Muscle layer of duodenum (tissue), 2 donors: ENCODE measurements at regions not wholly inside any gene's neighbourhood (a gene's known extent, or its start where the extent isn't known, plus 50 kb on each side); places are given as distances from the start of the nearest gene placed in this dataset.

Experiments used
- H3K27ac ChIP-seq: one replicate; pipeline ENCODE4 v1.7.0; 2013; ENCODE audit warnings: mild to moderate bottlenecking, low read length
- H3K27me3 ChIP-seq: one replicate; pipeline ENCODE4 v1.7.0; 2013; ENCODE audit warnings: low read depth, mild to moderate bottlenecking, control low read depth, low read length
- H3K36me3 ChIP-seq, 2 donors: one replicate each; pipeline ENCODE4 v1.7.0; 2013; ENCODE audit warnings: low read length in 2 of 2, control low read depth in 1 of 2, mild to moderate bottlenecking in 1 of 2; ENCODE audit not compliant: insufficient read depth in 2 of 2, control insufficient read depth in 1 of 2
- H3K4me1 ChIP-seq, 2 donors: one replicate each; pipeline ENCODE4 v1.7.0; 2013; ENCODE audit warnings: low read length in 2 of 2, mild to moderate bottlenecking in 2 of 2, control low read depth in 1 of 2, moderate library complexity in 1 of 2; ENCODE audit not compliant: insufficient read depth in 2 of 2, control insufficient read depth in 1 of 2
- H3K4me3 ChIP-seq, 2 donors: one replicate each; pipeline ENCODE4 v1.7.0; 2013; ENCODE audit warnings: low read length in 2 of 2, low read depth in 1 of 2, mild to moderate bottlenecking in 1 of 2
- H3K9me3 ChIP-seq, 2 donors: one replicate each; pipeline ENCODE4 v1.7.0; 2013; ENCODE audit warnings: low read length in 2 of 2, control low read depth in 1 of 2, mild to moderate bottlenecking in 1 of 2; ENCODE audit not compliant: control insufficient read depth in 1 of 2
- donor health status: healthy.

DNA sequence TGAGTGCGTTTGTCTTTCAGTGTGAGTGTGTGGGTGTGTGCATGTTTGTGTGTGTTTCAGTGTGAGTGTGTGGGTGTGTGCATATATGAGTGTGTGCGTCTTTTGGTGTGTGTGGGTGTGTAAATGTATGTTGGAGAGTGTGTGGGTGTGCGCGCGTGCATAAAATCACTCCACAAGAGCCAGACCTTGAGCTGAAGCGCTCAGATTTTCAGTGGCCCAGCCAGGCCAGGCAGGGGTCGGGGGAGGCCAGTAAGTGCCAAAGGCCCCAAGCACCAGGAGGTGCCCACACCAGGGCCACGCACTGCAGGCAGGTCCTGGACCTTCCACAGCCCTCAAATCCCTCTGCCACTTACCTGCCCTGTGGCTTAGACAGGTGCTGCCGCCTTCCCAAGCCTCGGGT, 184.0 kb downstream of the SOX9 start:
- Histone ChIP-seq H3K27me3 (no peaks in the 10 kb centered on the region), H3K4me1 (no peaks in the 10 kb centered on the region), H3K9me3 (no peaks in the 10 kb centered on the region), H3K4me3 (no peak overlapping the region), H3K36me3 (no peaks in the 10 kb centered on the region), H3K27ac (no peak overlapping the region)

DNA sequence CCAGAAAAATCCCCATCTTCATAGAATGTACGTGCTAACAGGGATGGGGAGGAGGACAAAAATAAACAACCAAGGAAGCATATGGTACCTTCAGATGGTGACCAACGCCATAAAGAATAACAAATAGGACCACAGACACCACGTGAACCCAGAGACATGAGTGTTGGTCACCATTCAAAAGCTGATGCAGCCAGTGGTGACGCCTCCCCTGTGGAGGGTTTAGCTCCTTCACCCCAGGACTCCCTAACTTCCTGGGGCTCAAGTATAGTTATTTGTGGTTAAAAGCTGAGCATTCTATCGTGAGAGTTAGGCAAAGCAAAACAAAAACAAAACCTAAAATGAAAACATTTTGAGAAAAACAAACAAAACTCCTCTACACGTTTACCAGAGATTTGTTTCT, 184.7 kb downstream of the SOX9 start:
- H3K4me3 ChIP-seq = no peak overlapping the region
- H3K4me1 ChIP-seq = no peaks in the 10 kb centered on the region
- no peaks in the 10 kb centered on the region for H3K27me3 ChIP-seq
- H3K27ac ChIP-seq = no peak overlapping the region
- no peaks in the 10 kb centered on the region for H3K36me3 ChIP-seq
- H3K9me3 ChIP-seq = no peaks in the 10 kb centered on the region

DNA sequence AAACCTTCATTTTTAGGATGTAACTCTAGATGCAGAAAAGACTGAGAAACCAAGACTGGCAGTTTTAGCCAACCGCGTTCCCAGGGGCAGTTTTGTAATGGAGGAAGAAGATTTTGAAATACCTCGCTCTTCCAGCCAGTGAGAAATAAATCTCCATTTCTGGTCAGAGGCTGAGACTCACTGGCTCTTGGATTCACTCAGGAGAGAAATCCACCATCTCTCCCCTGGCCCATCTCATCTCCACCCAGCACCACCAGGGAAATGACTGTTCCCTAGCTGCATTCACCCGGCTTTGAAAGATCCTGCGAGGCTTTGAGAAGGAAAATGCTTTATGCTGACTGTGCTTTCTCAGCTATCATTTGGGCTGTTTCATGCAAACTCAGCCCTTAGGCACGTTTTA, 185.2 kb downstream of the SOX9 start:
- Histone ChIP-seq H3K27ac (no peak overlapping the region), H3K36me3 (no peaks in the 10 kb centered on the region), H3K9me3 (no peaks in the 10 kb centered on the region), H3K27me3 (no peaks in the 10 kb centered on the region), H3K4me3 (no peak overlapping the region), H3K4me1 (no peaks in the 10 kb centered on the region)

- no peak overlapping the region for H3K4me3 ChIP-seq
- H3K27me3 ChIP-seq = no peaks in the 10 kb centered on the region
- H3K9me3 ChIP-seq = no peaks in the 10 kb centered on the region
- H3K27ac ChIP-seq = no peak overlapping the region
- H3K36me3 ChIP-seq = no peaks in the 10 kb centered on the region
- no peaks in the 10 kb centered on the region for H3K4me1 ChIP-seq
These were observed 187.0 kb downstream of the SOX9 start for GRCh38 chr17:72307836-72308235.

DNA sequence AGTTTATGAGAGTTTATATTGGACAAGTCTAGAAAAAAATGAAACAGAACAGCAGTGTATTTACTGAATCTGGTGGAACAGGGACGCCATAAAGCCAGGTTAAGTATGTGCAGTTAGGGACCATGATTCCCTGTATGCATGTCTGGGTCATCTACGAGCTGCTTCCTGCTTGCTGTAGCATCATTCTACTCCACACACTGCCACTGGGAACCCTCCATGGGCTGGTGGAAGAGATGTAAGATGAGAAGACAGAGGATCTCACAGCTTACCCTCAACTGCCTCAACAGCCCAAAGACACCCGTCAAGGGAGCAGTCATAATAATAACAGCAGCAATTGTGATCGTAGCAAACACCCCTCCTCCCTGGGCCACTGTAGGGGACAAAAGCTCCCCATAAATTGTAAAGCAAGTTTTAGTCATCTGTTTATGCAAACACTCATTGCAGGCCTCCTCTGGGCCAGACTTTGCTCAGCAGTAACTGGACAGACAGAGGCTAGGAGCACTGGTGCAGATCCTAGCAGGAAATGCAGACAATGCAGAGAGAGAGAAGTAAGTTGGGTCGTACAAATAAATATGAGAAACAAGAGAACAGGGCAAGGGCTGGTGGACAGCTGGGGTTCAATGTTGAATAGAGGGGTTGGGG, 188.0 kb downstream of the SOX9 start:
- H3K9me3 ChIP-seq = no peaks in the 10 kb centered on the region
- no peaks in the 10 kb centered on the region for H3K36me3 ChIP-seq
- no peak overlapping the region for H3K27ac ChIP-seq
- no peaks in the 10 kb centered on the region for H3K27me3 ChIP-seq
- H3K4me3 ChIP-seq = no peak overlapping the region
- H3K4me1 ChIP-seq = no peaks in the 10 kb centered on the region

GRCh38 chr17:72311004-72311403, 190.2 kb downstream of the SOX9 start:
- no peaks in the 10 kb centered on the region for H3K9me3 ChIP-seq
- H3K4me3 ChIP-seq = no peak overlapping the region
- H3K36me3 ChIP-seq = no peaks in the 10 kb centered on the region
- H3K27ac ChIP-seq = no peak overlapping the region
- H3K4me1 ChIP-seq = no peaks in the 10 kb centered on the region
- H3K27me3 ChIP-seq = no peaks in the 10 kb centered on the region

GRCh38 chr17:72315122-72315913, 194.5 kb downstream of the SOX9 start:
- Histone ChIP-seq H3K27me3 (no peaks in the 10 kb centered on the region), H3K27ac (no peak overlapping the region)

GRCh38 chr17:72318131-72318530, 197.3 kb downstream of the SOX9 start:
- Histone ChIP-seq H3K27me3 (no peaks in the 10 kb centered on the region), H3K4me1 (no peaks in the 10 kb centered on the region), H3K27ac (no peak overlapping the region), H3K36me3 (no peaks in the 10 kb centered on the region), H3K4me3 (no peak overlapping the region), H3K9me3 (no peaks in the 10 kb centered on the region)

More at GRCh38 chr17:72315122-72315913, 194.5 kb downstream of the SOX9 start:
- H3K9me3 ChIP-seq = no peaks in the 10 kb centered on the region
- H3K36me3 ChIP-seq = no peaks in the 10 kb centered on the region
- H3K4me1 ChIP-seq = no peaks in the 10 kb centered on the region
- H3K4me3 ChIP-seq = no peak overlapping the region

DNA sequence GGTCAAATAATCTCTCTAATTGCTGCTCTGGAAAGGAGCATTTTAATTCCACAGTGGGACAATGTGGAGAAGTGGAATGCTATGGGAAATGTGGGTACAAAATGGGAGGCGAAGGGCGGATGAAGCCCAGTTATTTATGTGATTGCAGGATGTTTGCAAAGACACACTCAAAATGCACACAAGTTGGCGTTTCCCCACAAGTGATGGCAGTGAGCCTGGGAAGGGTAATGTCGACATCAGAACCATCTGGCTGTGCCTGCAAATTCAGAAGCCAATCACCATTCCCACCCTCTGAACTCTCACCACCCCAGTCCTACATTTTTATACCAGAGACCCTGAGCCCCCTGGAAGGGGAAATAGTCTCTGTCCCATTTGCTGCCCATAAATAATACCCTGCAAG, 201.1 kb downstream of the SOX9 start:
- Histone ChIP-seq H3K27ac (no peak overlapping the region), H3K4me3 (no peak overlapping the region), H3K27me3 (no peaks in the 10 kb centered on the region), H3K9me3 (peaks cover 0 to 4% of the 10 kb centered on the region in 2 donors), H3K4me1 (no peaks in the 10 kb centered on the region), H3K36me3 (no peaks in the 10 kb centered on the region)

- Histone ChIP-seq H3K27me3 (no peaks in the 10 kb centered on the region), H3K27ac (no peak overlapping the region), H3K9me3 (no peaks in the 10 kb centered on the region), H3K4me3 (no peak overlapping the region), H3K36me3 (no peaks in the 10 kb centered on the region), H3K4me1 (no peaks in the 10 kb centered on the region)
These were observed 211.5 kb downstream of the SOX9 start for GRCh38 chr17:72332367-72332766.

GRCh38 chr17:72333570-72333969, 212.8 kb downstream of the SOX9 start:
- no peaks in the 10 kb centered on the region for H3K9me3 ChIP-seq
- no peaks in the 10 kb centered on the region for H3K36me3 ChIP-seq
- H3K4me3 ChIP-seq = no peak overlapping the region
- H3K27ac ChIP-seq = no peak overlapping the region
- no peaks in the 10 kb centered on the region for H3K27me3 ChIP-seq
- H3K4me1 ChIP-seq = peaks cover 0 to 4% of the 10 kb centered on the region in 2 donors
